GM12878 (cell line): ENCODE measurements at regions not wholly inside any gene's neighbourhood (a gene's known extent, or its start where the extent isn't known, plus 50 kb on each side); places are given as distances from the start of the nearest gene placed in this dataset.

Experiments
- ATF7 ChIP-seq: fragments of 450-650 bp; IDR thresholded peaks from 2 replicates; pipeline ENCODE4 v1.6.1; 2016; ENCODE audit warnings: low read depth, mild to moderate bottlenecking
- E2F8 ChIP-seq: fragments of 450-650 bp; IDR thresholded peaks from 2 replicates; pipeline ENCODE4 v1.6.1; 2018; ENCODE audit warnings: mild to moderate bottlenecking, low read depth, moderate library complexity; ENCODE audit not compliant: partially characterized antibody
- EP300 ChIP-seq, 2 experiments: fragments of 150-350 bp in 1 of 2; IDR thresholded peaks; 2 replicates each; pipeline ENCODE4 v1.6.1; 2011 to 2012; ENCODE audit warnings: low read depth in 2 of 2, low read length in 2 of 2, borderline replicate concordance in 1 of 2, improper control_type of control experiment in 1 of 2, inconsistent platforms in 1 of 2; ENCODE audit not compliant: control insufficient read depth in 1 of 2
- MYC ChIP-seq: IDR thresholded peaks from 2 replicates; pipeline ENCODE4 v1.6.1; 2011; ENCODE audit warnings: mild to moderate bottlenecking, low read length, moderate library complexity, inconsistent platforms; ENCODE audit not compliant: insufficient read depth, insufficient replicate concordance, insufficient read length, severe bottlenecking
- NFIC ChIP-seq: IDR thresholded peaks from 2 replicates; pipeline ENCODE4 v1.6.1; 2012; ENCODE audit warnings: low read depth, mild to moderate bottlenecking, inconsistent platforms, low read length, moderate library complexity
- RELA ChIP-seq: fragments of 450-650 bp; IDR thresholded peaks from 2 replicates; pipeline ENCODE4 v1.8.0; 2014; ENCODE audit warnings: borderline replicate concordance; ENCODE audit not compliant: partially characterized antibody
- STAT3 ChIP-seq: IDR thresholded peaks from 2 replicates; pipeline ENCODE4 v1.6.1; 2011; ENCODE audit warnings: low read depth, low read length, improper control_type of control experiment
- TAF1 ChIP-seq: IDR thresholded peaks from 2 replicates; pipeline ENCODE4 v1.6.1; 2011; ENCODE audit warnings: mild to moderate bottlenecking, low read depth, low read length, borderline replicate concordance
- YY1 ChIP-seq: IDR thresholded peaks from 2 replicates; pipeline ENCODE4 v1.6.1; 2011; ENCODE audit warnings: low read depth, mild to moderate bottlenecking, low read length

GRCh38 chr5:162637481-162637880 is 569.9 kb downstream of the GABRG2 start:
- TF ChIP-seq MYC (no peak), EP300 (IDR thresholded peaks at IDR 0.05; ENCODE audit: borderline replicate concordance in 1 of 2, control insufficient read depth in 1 of 2, low read depth in 2 of 2, low read length in 2 of 2) (no peak), STAT3 (no peak), RELA (no peak), NFIC (no peak), E2F8 (no peak), YY1 (no peak), TAF1 (no peak), ATF7 (no peak)
